ENCODE measurements at regions not wholly inside any gene's neighbourhood (a gene's known extent, or its start where the extent isn't known, plus 50 kb on each side); places are given as distances from the start of the nearest gene placed in this dataset.

DNA sequence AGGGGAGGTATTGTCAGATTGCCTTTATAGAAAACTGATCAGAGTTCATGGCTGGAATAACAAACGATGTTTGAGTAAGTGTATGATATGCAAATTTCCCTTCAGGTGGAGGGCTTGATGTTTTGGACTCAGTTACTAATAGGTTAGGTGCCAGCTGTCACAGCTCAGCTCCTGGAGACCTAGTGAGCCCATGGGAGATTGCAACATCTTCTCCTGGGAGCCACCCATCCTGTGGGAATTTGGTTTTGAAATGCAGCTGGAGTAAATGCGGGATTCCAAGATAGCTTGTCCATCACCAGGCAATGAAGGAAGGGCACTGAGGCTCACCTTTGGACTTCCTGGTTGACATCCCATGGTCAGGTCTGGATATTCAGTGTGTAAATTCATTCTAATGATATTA, 211.4 kb upstream of the NRIP1 start:
- TF ChIP-seq EZH2 (IDR thresholded peaks at IDR 0.05; ENCODE audit: insufficient read depth, poor library complexity, severe bottlenecking), result no peak
- TF ChIP-seq EZH2phosphoT487 (IDR thresholded peaks at IDR 0.05; ENCODE audit: insufficient read depth, low read depth), result no peak
